ENCODE measurements at regions not wholly inside any gene's neighbourhood (a gene's known extent, or its start where the extent isn't known, plus 50 kb on each side); places are given as distances from the start of the nearest gene placed in this dataset.

DNA sequence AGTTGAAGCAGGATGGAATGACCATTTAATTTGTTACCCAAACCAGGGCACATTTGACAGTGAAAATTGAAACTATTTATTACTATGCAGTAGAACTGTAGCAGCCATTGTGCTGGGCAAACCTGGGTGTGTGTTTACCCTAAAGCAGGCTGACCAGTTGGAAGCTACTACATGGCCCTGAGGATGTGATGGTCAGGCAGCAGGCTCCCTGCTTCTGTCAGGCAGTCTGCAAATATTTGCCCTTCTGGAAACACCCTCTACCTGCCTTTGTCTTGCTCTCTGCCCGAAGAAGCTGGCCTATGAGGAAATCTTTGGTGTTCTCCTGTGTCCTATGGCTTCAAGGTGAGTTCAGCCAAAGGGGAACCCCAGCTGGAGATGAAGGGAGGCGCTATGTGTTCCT is 600.1 kb upstream of the KIRREL3 start:
- no peak for TF ChIP-seq CTCF (IDR thresholded peaks at IDR 0.05)
- TF ChIP-seq SP1 (CRISPR knock-in tag; conservative IDR thresholded peaks at IDR 0.05): no peak
- TF ChIP-seq, protein P1, sequence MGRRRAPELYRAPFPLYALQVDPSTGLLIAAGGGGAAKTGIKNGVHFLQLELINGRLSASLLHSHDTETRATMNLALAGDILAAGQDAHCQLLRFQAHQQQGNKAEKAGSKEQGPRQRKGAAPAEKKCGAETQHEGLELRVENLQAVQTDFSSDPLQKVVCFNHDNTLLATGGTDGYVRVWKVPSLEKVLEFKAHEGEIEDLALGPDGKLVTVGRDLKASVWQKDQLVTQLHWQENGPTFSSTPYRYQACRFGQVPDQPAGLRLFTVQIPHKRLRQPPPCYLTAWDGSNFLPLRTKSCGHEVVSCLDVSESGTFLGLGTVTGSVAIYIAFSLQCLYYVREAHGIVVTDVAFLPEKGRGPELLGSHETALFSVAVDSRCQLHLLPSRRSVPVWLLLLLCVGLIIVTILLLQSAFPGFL (CRISPR knock-in tag; IDR thresholded peaks at IDR 0.05; ENCODE audit: borderline replicate concordance): no peak
- no peak for TF ChIP-seq CBFB (CRISPR knock-in tag; IDR thresholded peaks at IDR 0.05; ENCODE audit: low read depth)
- no peak for TF ChIP-seq ARID4B (CRISPR knock-in tag; IDR thresholded peaks at IDR 0.05; ENCODE audit: borderline replicate concordance)
- no peak for TF ChIP-seq NFE2L1 (CRISPR knock-in tag; IDR thresholded peaks at IDR 0.05)

All from WTC11 (cell line).